Upper lobe of left lung (tissue), 6 donors: ENCODE measurements at regions not wholly inside any gene's neighbourhood (a gene's known extent, or its start where the extent isn't known, plus 50 kb on each side); places are given as distances from the start of the nearest gene placed in this dataset.

Experiments
- ATAC-seq, 2 donors: fragments of 200-7000 bp; cut with Tn5 transposase; one replicate each; pipeline ENCODE4 v1.9.1; 2022; ENCODE audit warnings: mild to moderate bottlenecking in 2 of 2, moderate library complexity in 2 of 2; ENCODE audit not compliant: low FRiP score in 2 of 2
- DNase-seq, 2 donors: peaks; one replicate each; pipeline ENCODE4 v3.0.0-alpha.2; 2019 to 2020
- H3K27ac ChIP-seq, 4 donors: fragments of 200-600 bp; sonication (generic); one replicate each; pipeline ENCODE4 v1.5.1; 2016 to 2019
- H3K27me3 ChIP-seq, 4 donors: fragments of 200-600 bp; sonication (generic); one replicate each; pipeline ENCODE4 v1.5.1; 2017 to 2019
- H3K36me3 ChIP-seq, 4 donors: fragments of 200-600 bp; sonication (generic); one replicate each; pipeline ENCODE4 v1.5.1; 2016 to 2019
- H3K4me1 ChIP-seq, 4 donors: fragments of 200-600 bp; sonication (generic); one replicate each; pipeline ENCODE4 v1.5.1; 2018 to 2019
- H3K4me3 ChIP-seq, 4 donors: fragments of 200-600 bp; sonication (generic); one replicate each; pipeline ENCODE4 v1.5.1; 2017 to 2019; ENCODE audit warnings: mild to moderate bottlenecking in 2 of 4, moderate library complexity in 1 of 4
- H3K9me3 ChIP-seq, 4 donors: fragments of 200-600 bp; sonication (generic); one replicate each; pipeline ENCODE4 v1.5.1; 2018 to 2019
- CTCF ChIP-seq, 6 experiments: fragments of 450-650 bp in 4 of 6; fragments of 200-600 bp in 2 of 6; sonication (generic) in 2 of 6; IDR thresholded peaks; one replicate each; pipeline ENCODE4 v1.5.1; 2016 to 2019; ENCODE audit warnings: antibody characterized with exemption in 6 of 6
- EP300 ChIP-seq, 4 donors: sonication (generic); formaldehyde crosslinking; IDR thresholded peaks; one replicate each; pipeline ENCODE4 v1.5.1; 2017; ENCODE audit warnings: antibody characterized with exemption in 4 of 4, control low read depth in 2 of 4
- POLR2A ChIP-seq, 4 donors: fragments of 450-650 bp; IDR thresholded peaks; one replicate each; pipeline ENCODE4 v1.5.1; 2016 to 2017; ENCODE audit warnings: antibody characterized with exemption in 4 of 4, mild to moderate bottlenecking in 2 of 4
- POLR2AphosphoS5 ChIP-seq, 2 donors: sonication (generic); formaldehyde crosslinking; IDR thresholded peaks; one replicate each; pipeline ENCODE4 v1.5.1; 2017; ENCODE audit warnings: antibody characterized with exemption in 2 of 2
- WGBS, 2 donors: methylation state at CpG; one replicate each; pipeline ENCODE4 v1.1.5; 2017 to 2018; 5-methylcytosine and 5-hydroxymethylcytosine counted together
- donor health status: DM: no; HTN: no; CAD: no; lungs with moderate emphysema.
- donor health status: DM: no; HTN: yes; CAD: no; lungs with severe emphysema.

- TF ChIP-seq POLR2A (IDR thresholded peaks at IDR 0.05) (no peak), CTCF (IDR thresholded peaks at IDR 0.05) (no peak), POLR2AphosphoS5 (IDR thresholded peaks at IDR 0.05) (no peak), EP300 (IDR thresholded peaks at IDR 0.05) (no peak)
- no peak overlapping the region for H3K27ac ChIP-seq
- H3K9me3 ChIP-seq, result peaks cover 0 to 8% (median 5%) of the 10 kb centered on the region in 4 donors
These were observed 312.5 kb upstream of the MEX3C start for GRCh38 chr18:51510020-51510419.

GRCh38 chr18:51513517-51513916, 316.0 kb upstream of the MEX3C start:
- Histone ChIP-seq H3K4me3 (no peak overlapping the region), H3K9me3 (peaks cover 0 to 6% (median under 1%) of the 10 kb centered on the region in 4 donors), H3K27ac (no peak overlapping the region), H3K27me3 (no peaks in the 10 kb centered on the region), H3K36me3 (no peaks in the 10 kb centered on the region), H3K4me1 (no peaks in the 10 kb centered on the region)
- DNase-seq (no peak), ATAC-seq (no peak)
- TF ChIP-seq CTCF (IDR thresholded peaks at IDR 0.05) (no peak), EP300 (IDR thresholded peaks at IDR 0.05) (no peak), POLR2AphosphoS5 (IDR thresholded peaks at IDR 0.05) (no peak), POLR2A (IDR thresholded peaks at IDR 0.05) (no peak)

More at GRCh38 chr18:51510020-51510419, 312.5 kb upstream of the MEX3C start:
- Histone ChIP-seq H3K36me3 (no peaks in the 10 kb centered on the region), H3K4me1 (no peaks in the 10 kb centered on the region), H3K27me3 (no peaks in the 10 kb centered on the region), H3K4me3 (no peak overlapping the region)
- ATAC-seq (no peak), DNase-seq (no peak)

- no peaks in the 10 kb centered on the region for H3K27me3 ChIP-seq
- TF ChIP-seq POLR2AphosphoS5 (IDR thresholded peaks at IDR 0.05) (no peak), POLR2A (IDR thresholded peaks at IDR 0.05) (no peak), CTCF (IDR thresholded peaks at IDR 0.05) (no peak), EP300 (IDR thresholded peaks at IDR 0.05) (no peak)
- H3K4me3 ChIP-seq, result no peak overlapping the region
- ATAC-seq (no peak), DNase-seq (no peak)
- WGBS, 2 donors, result 86 to 94% methylated on average over 2 of the region's 2 CpGs
- H3K9me3 ChIP-seq, result peaks cover 0 to 6% (median 0%) of the 10 kb centered on the region in 4 donors
- H3K4me1 ChIP-seq, result no peaks in the 10 kb centered on the region
- no peaks in the 10 kb centered on the region for H3K36me3 ChIP-seq
- no peak overlapping the region for H3K27ac ChIP-seq
These were observed 316.6 kb upstream of the MEX3C start for GRCh38 chr18:51514128-51514527.

GRCh38 chr18:51516478-51517038, 319.1 kb upstream of the MEX3C start:
- no peak overlapping the region for H3K27ac ChIP-seq
- TF ChIP-seq POLR2A (IDR thresholded peaks at IDR 0.05) (no peak), EP300 (IDR thresholded peaks at IDR 0.05) (no peak), CTCF (IDR thresholded peaks at IDR 0.05) (no peak), POLR2AphosphoS5 (IDR thresholded peaks at IDR 0.05) (no peak)
- H3K4me1 ChIP-seq, result no peaks in the 10 kb centered on the region
- no peaks in the 10 kb centered on the region for H3K9me3 ChIP-seq
- ATAC-seq (no peak), DNase-seq (no peak)
- no peak overlapping the region for H3K4me3 ChIP-seq
- no peaks in the 10 kb centered on the region for H3K36me3 ChIP-seq
- WGBS, 2 donors, result 88 to 90% methylated on average over 5 of the region's 5 CpGs
- no peaks in the 10 kb centered on the region for H3K27me3 ChIP-seq

GRCh38 chr18:51519571-51519970, 322.1 kb upstream of the MEX3C start:
- DNase-seq (no peak), ATAC-seq (no peak)
- Histone ChIP-seq H3K9me3 (no peaks in the 10 kb centered on the region), H3K36me3 (no peaks in the 10 kb centered on the region), H3K27ac (no peak overlapping the region), H3K27me3 (no peaks in the 10 kb centered on the region), H3K4me1 (no peaks in the 10 kb centered on the region), H3K4me3 (no peak overlapping the region)
- no peak for TF ChIP-seq CTCF (IDR thresholded peaks at IDR 0.05)
- no peak for TF ChIP-seq EP300 (IDR thresholded peaks at IDR 0.05)
- TF ChIP-seq POLR2AphosphoS5 (IDR thresholded peaks at IDR 0.05), result no peak
- TF ChIP-seq POLR2A (IDR thresholded peaks at IDR 0.05), result no peak
- 48 to 52% methylated on average over 1 of the region's 1 CpG for WGBS, 2 donors
